ENCODE measurements at regions not wholly inside any gene's neighbourhood (a gene's known extent, or its start where the extent isn't known, plus 50 kb on each side); places are given as distances from the start of the nearest gene placed in this dataset.
"Not testable (repeated sequence)": the region's sequence is repeated elsewhere in the genome, so short reads cannot be mapped to it uniquely, and the experiment has no call there.

GRCh38 chrX:117455787-117456186 is 660.8 kb downstream of the KLHL13 start:
- no peak for TF ChIP-seq ZNF384 (IDR thresholded peaks at IDR 0.05)
- no peak for TF ChIP-seq L3MBTL2 (conservative IDR thresholded peaks at IDR 0.05)
- TF ChIP-seq CTBP1 (IDR thresholded peaks at IDR 0.05; ENCODE audit: borderline replicate concordance), result no peak
- no peak for TF ChIP-seq FOXK2 (IDR thresholded peaks at IDR 0.05)
- no peak for TF ChIP-seq LEF1 (IDR thresholded peaks at IDR 0.05; ENCODE audit: borderline replicate concordance)
- TF ChIP-seq PKNOX1 (IDR thresholded peaks at IDR 0.05), result no peak
- no peak for TF ChIP-seq SUZ12 (IDR thresholded peaks at IDR 0.05)
- no peak for TF ChIP-seq ARNT (IDR thresholded peaks at IDR 0.05)
- no peak for TF ChIP-seq FOXM1 (IDR thresholded peaks at IDR 0.05; ENCODE audit: borderline replicate concordance)
- POLR2A ChIA-PET, result no interaction called here
- CTCF ChIA-PET, result no interaction called here
- DNase-seq (ENCODE audit: extremely low spot score), result no peak

GRCh38 chrX:117429501-117429900 is 687.1 kb downstream of the KLHL13 start:
- ChIA-PET POLR2A (no interaction called here), CTCF (no interaction called here)
- no peak for TF ChIP-seq CTBP1 (IDR thresholded peaks at IDR 0.05; ENCODE audit: borderline replicate concordance)
- TF ChIP-seq SUZ12 (IDR thresholded peaks at IDR 0.05), result no peak
- no peak for TF ChIP-seq TARDBP (IDR thresholded peaks at IDR 0.05)
- TF ChIP-seq ARNT (IDR thresholded peaks at IDR 0.05), result no peak
- TF ChIP-seq BHLHE40 (IDR thresholded peaks at IDR 0.05; ENCODE audit: borderline replicate concordance), result no peak
- no peak for TF ChIP-seq ELF4 (IDR thresholded peaks at IDR 0.05)
- TF ChIP-seq L3MBTL2 (conservative IDR thresholded peaks at IDR 0.05), result no peak
- TF ChIP-seq FOXM1 (IDR thresholded peaks at IDR 0.05; ENCODE audit: borderline replicate concordance), result no peak
- no peak for DNase-seq (ENCODE audit: extremely low spot score)

DNA sequence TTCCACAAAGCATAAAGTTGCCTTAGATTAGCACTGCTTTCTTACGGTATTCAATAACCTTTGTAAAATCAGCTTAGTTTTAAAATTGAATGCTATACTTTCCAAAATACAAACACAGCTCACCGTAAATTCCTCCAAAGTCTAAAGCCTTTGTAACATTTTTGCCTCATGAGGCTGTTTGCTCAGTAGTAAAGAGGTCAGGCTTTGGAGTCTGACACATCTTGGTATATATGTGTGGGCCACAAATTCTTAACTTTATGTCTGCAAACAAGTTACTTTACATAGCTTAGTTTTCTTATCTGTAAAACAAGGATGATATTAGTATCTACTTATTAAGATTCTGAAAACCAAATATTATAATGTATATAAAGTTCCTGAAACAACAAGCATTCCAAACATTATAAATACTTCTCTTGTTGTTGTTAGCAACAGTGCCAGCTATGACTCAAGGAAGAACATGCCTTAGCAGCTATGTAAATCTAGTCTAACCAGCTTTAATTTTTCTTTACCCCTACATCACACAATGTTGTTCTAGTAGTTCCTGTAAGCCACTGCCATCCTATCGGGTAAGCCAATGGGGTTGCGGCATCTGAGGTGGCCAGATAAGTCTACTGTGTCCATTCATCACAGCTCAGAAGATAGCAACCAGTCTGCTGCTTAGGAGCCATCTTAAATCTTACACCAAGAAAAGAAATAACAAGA is 709.0 kb downstream of the KLHL13 start:
- DNase-seq (ENCODE audit: extremely low spot score), result no peak

GRCh38 chrX:117400839-117401238 is 715.8 kb downstream of the KLHL13 start:
- ChIA-PET CTCF (no interaction called here), POLR2A (no interaction called here)
- TF ChIP-seq ELF4 (IDR thresholded peaks at IDR 0.05) (no peak), FOXA1 (IDR thresholded peaks at IDR 0.05) (no peak), ZNF384 (IDR thresholded peaks at IDR 0.05) (no peak), SP1 (IDR thresholded peaks at IDR 0.05) (no peak), FOXM1 (IDR thresholded peaks at IDR 0.05; ENCODE audit: borderline replicate concordance) (no peak), PKNOX1 (IDR thresholded peaks at IDR 0.05) (no peak), FOXK2 (IDR thresholded peaks at IDR 0.05) (no peak), ARNT (IDR thresholded peaks at IDR 0.05) (no peak), TARDBP (IDR thresholded peaks at IDR 0.05) (no peak), SUZ12 (IDR thresholded peaks at IDR 0.05) (no peak), NFRKB (IDR thresholded peaks at IDR 0.05) (no peak), L3MBTL2 (conservative IDR thresholded peaks at IDR 0.05) (no peak)
- no peak for DNase-seq (ENCODE audit: extremely low spot score)

More for the DNA sequence above, 709.0 kb downstream of the KLHL13 start:
- TF ChIP-seq SUZ12 (IDR thresholded peaks at IDR 0.05), result no peak
- TF ChIP-seq FOXA1 (IDR thresholded peaks at IDR 0.05), result no peak
- no peak for TF ChIP-seq ELF4 (IDR thresholded peaks at IDR 0.05)
- TF ChIP-seq SP1 (IDR thresholded peaks at IDR 0.05), result no peak
- no peak for TF ChIP-seq LEF1 (IDR thresholded peaks at IDR 0.05; ENCODE audit: borderline replicate concordance)
- no peak for TF ChIP-seq HDGF (IDR thresholded peaks at IDR 0.05; ENCODE audit: borderline replicate concordance)
- no peak for TF ChIP-seq TARDBP (IDR thresholded peaks at IDR 0.05)
- no peak for TF ChIP-seq CTBP1 (IDR thresholded peaks at IDR 0.05; ENCODE audit: borderline replicate concordance)
- TF ChIP-seq ZNF384 (IDR thresholded peaks at IDR 0.05), result no peak
- TF ChIP-seq FOXM1 (IDR thresholded peaks at IDR 0.05; ENCODE audit: borderline replicate concordance), result no peak
- ChIA-PET CTCF (no interaction called here), POLR2A (no interaction called here)

DNA sequence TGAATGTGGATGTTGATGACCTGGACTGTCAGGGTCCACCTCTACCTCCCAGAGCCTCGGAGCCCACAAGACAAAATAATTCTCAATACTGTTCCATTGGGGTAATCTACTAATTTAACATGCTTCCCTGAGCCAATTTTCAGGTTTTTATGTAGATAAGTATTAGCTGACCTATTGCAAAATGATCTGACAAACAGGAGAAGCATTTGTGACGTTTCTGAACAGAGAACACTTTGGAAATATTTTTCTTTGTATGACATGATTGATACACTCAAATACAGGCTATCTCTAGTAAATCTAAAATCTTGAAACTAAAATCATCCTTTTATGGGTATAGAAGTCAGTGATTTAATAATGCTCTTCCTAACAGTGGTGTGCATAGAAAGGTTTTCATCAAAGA is 716.6 kb downstream of the KLHL13 start:
- POLR2A ChIA-PET, result no interaction called here
- DNase-seq (ENCODE audit: extremely low spot score), result no peak
- TF ChIP-seq PKNOX1 (IDR thresholded peaks at IDR 0.05) (no peak), CTBP1 (IDR thresholded peaks at IDR 0.05; ENCODE audit: borderline replicate concordance) (no peak), FOXA1 (IDR thresholded peaks at IDR 0.05) (no peak), ELF4 (IDR thresholded peaks at IDR 0.05) (no peak), HDGF (IDR thresholded peaks at IDR 0.05; ENCODE audit: borderline replicate concordance) (no peak), ARNT (IDR thresholded peaks at IDR 0.05) (no peak), SP1 (IDR thresholded peaks at IDR 0.05) (no peak), TARDBP (IDR thresholded peaks at IDR 0.05) (no peak), BHLHE40 (IDR thresholded peaks at IDR 0.05; ENCODE audit: borderline replicate concordance) (no peak), L3MBTL2 (conservative IDR thresholded peaks at IDR 0.05) (no peak), FOXK2 (IDR thresholded peaks at IDR 0.05) (no peak)
- CTCF ChIA-PET, result no interaction called here

DNA sequence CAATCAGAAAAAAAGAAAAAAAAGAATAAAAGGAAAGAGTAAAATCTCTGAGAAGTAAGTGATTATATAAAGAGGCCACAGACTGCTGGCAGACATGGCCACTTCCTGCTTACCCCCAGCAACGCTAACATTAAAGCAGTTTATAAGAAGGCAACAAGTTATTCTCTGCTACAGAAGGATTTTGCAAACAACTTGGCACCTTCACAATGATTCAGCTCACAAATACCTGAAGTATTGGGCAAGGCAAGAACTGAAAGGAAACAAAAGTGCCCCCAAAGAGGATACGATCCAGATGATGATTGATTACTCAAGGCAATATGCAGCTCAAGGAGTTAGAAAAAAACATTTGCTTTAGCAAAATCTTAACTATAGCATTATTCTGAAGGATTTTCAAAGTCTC is 718.8 kb downstream of the KLHL13 start:
- POLR2A ChIA-PET, result no interaction called here
- DNase-seq (ENCODE audit: extremely low spot score), result no peak
- CTCF ChIA-PET, result no interaction called here
- no peak for TF ChIP-seq ARNT (IDR thresholded peaks at IDR 0.05)
- TF ChIP-seq SP1 (IDR thresholded peaks at IDR 0.05), result no peak
- no peak for TF ChIP-seq FOXM1 (IDR thresholded peaks at IDR 0.05; ENCODE audit: borderline replicate concordance)
- TF ChIP-seq CTBP1 (IDR thresholded peaks at IDR 0.05; ENCODE audit: borderline replicate concordance), result no peak
- TF ChIP-seq BHLHE40 (IDR thresholded peaks at IDR 0.05; ENCODE audit: borderline replicate concordance), result no peak
- TF ChIP-seq NFRKB (IDR thresholded peaks at IDR 0.05), result no peak
- no peak for TF ChIP-seq FOXA1 (IDR thresholded peaks at IDR 0.05)
- no peak for TF ChIP-seq TARDBP (IDR thresholded peaks at IDR 0.05)
- no peak for TF ChIP-seq PKNOX1 (IDR thresholded peaks at IDR 0.05)
- no peak for TF ChIP-seq ZNF384 (IDR thresholded peaks at IDR 0.05)
- no peak for TF ChIP-seq L3MBTL2 (conservative IDR thresholded peaks at IDR 0.05)
- TF ChIP-seq LEF1 (IDR thresholded peaks at IDR 0.05; ENCODE audit: borderline replicate concordance), result no peak

DNA sequence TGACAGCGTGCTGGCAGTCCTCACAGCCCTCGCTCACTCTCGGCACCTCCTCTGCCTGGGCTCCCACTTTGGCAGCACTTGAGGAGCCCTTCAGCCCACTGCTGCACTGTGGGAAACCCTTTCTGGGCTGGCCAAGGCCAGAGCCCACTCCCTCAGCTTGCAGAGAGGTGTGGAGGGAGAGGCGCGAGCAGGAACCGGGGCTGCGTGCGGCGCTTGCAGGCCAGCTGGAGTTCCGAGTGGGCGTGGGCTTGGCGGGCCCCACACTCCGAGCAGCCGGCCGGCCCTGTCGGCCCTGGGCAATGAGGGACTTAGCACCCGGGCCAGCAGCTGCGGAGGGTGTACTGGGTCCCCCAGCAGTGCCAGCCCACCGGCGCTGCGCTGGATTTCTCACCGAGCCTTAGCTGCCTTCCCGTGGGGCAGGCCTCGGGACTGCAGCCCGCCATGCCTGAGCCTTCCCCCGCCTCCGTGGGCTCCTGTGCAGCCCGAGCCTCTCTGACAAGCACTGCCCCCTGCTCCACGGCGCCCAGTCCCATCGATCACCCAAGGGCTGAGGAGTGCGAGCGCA is 722.0 kb downstream of the KLHL13 start:
- POLR2A ChIA-PET; DNase-seq (ENCODE audit: extremely low spot score); CTCF ChIA-PET: not testable (repeated sequence)

GRCh38 chrX:117392360-117392759 is 724.2 kb downstream of the KLHL13 start:
- CTCF ChIA-PET; DNase-seq (ENCODE audit: extremely low spot score); POLR2A ChIA-PET: not testable (repeated sequence)

Measured in HEK293T (cell line).